ENCODE measurements at regions not wholly inside any gene's neighbourhood (a gene's known extent, or its start where the extent isn't known, plus 50 kb on each side); places are given as distances from the start of the nearest gene placed in this dataset.
A peak's percentile ranks its signal among the peaks of the same experiment; 100 is the strongest.

GRCh38 chr1:96579636-96580035 is 141.9 kb upstream of the PTBP2 start:
- H3K36me3 ChIP-seq (replicated peaks in 1 of 2; ENCODE audit: control insufficient read depth in 1 of 2, insufficient read depth in 2 of 2, low read length in 2 of 2): no peaks in the 10 kb centered on the region
- H3K27ac ChIP-seq (ENCODE audit: extremely low read length, insufficient read depth, low read length): no peak overlapping the region
- DNase-seq (ENCODE audit: low spot score) (no peak), FAIRE-seq (no peak), ATAC-seq (no peak)
- H3K4me2 ChIP-seq (ENCODE audit: low read depth, low read length): no peak overlapping the region
- H3K79me2 ChIP-seq (ENCODE audit: insufficient read depth, low read length): no peaks in the 10 kb centered on the region
- no peaks in the 10 kb centered on the region for H3K27me3 ChIP-seq (ENCODE audit: control insufficient read depth in 1 of 2, insufficient read depth in 2 of 2, low read length in 2 of 2)
- no peak overlapping the region for H2AFZ ChIP-seq (ENCODE audit: low read length)
- no peak overlapping the region for H3K4me3 ChIP-seq (replicated peaks in 1 of 3; ENCODE audit: insufficient read depth in 1 of 3, low read depth in 2 of 3, low read length in 3 of 3)
- ChIA-PET POLR2A (no interaction called here), CTCF (ENCODE audit: low intra/inter-chr PET ratio, low total read pairs) (no interaction called here)
- H3K4me1 ChIP-seq (ENCODE audit: insufficient read depth, low read length): no peaks in the 10 kb centered on the region
- 0 out of 2 replicates have a peak, but pooled peaks have one; percentile 22 for TF ChIP-seq NFYB (CRISPR knock-in tag; IDR thresholded peaks at IDR 0.05)
- TF ChIP-seq PAXIP1 (CRISPR knock-in tag; conservative IDR thresholded peaks at IDR 0.05): no peak
- no peak for TF ChIP-seq SIX4 (CRISPR knock-in tag; IDR thresholded peaks at IDR 0.05)
- intact Hi-C loops (cut with micrococcal nuclease; ENCODE audit: unreplicated experiment): no loop called here
- H3K9ac ChIP-seq (ENCODE audit: insufficient read depth, low read depth, low read length): no peak overlapping the region
- H4K20me1 ChIP-seq (ENCODE audit: insufficient read depth, low read length): no peaks in the 10 kb centered on the region
- H3K9me3 ChIP-seq (ENCODE audit: low read length): no peaks in the 10 kb centered on the region
- in situ Hi-C loops (cut with HindIII; ENCODE audit: extremely low pct_ligation_motif_present, low pct_unique_long_range_greater_than_20kb): no loop called here
- no TSS peak for BruUV-seq (replicated peaks)

- no peaks in the 10 kb centered on the region for H4K20me1 ChIP-seq (ENCODE audit: insufficient read depth, low read length)
- WGBS (ENCODE audit: low lambda C conversion rate): 53% methylated on average over 7 of the region's 7 CpGs
- TF ChIP-seq THYN1 (CRISPR knock-in tag; IDR thresholded peaks at IDR 0.05; ENCODE audit: borderline replicate concordance, low read depth) (no peak), SNAPC2 (CRISPR knock-in tag; IDR thresholded peaks at IDR 0.05) (no peak), TEAD3 (CRISPR knock-in tag; optimal IDR thresholded peaks at IDR 0.05; ENCODE audit: borderline replicate concordance) (no peak), MEIS2 (CRISPR knock-in tag; IDR thresholded peaks at IDR 0.05) (no peak), KIAA2018 (CRISPR knock-in tag; IDR thresholded peaks at IDR 0.05; ENCODE audit: borderline replicate concordance) (no peak)
Observed at GRCh38 chr1:96580920-96581319, 140.7 kb upstream of the PTBP2 start.

More at GRCh38 chr1:96580920-96581319, 140.7 kb upstream of the PTBP2 start:
- Histone ChIP-seq H3K79me2 (ENCODE audit: insufficient read depth, low read length) (no peaks in the 10 kb centered on the region), H3K9ac (ENCODE audit: insufficient read depth, low read depth, low read length) (no peak overlapping the region), H3K27me3 (ENCODE audit: control insufficient read depth in 1 of 2, insufficient read depth in 2 of 2, low read length in 2 of 2) (no peaks in the 10 kb centered on the region), H3K27ac (ENCODE audit: extremely low read length, insufficient read depth, low read length) (no peak overlapping the region), H3K9me3 (ENCODE audit: low read length) (no peaks in the 10 kb centered on the region), H3K4me2 (ENCODE audit: low read depth, low read length) (no peak overlapping the region), H3K4me1 (ENCODE audit: insufficient read depth, low read length) (no peaks in the 10 kb centered on the region), H2AFZ (ENCODE audit: low read length) (no peak overlapping the region), H3K36me3 (replicated peaks in 1 of 2; ENCODE audit: control insufficient read depth in 1 of 2, insufficient read depth in 2 of 2, low read length in 2 of 2) (no peaks in the 10 kb centered on the region), H3K4me3 (replicated peaks in 1 of 3; ENCODE audit: insufficient read depth in 1 of 3, low read depth in 2 of 3, low read length in 3 of 3) (no peak overlapping the region)
- ChIA-PET POLR2A (no interaction called here), CTCF (ENCODE audit: low intra/inter-chr PET ratio, low total read pairs) (no interaction called here)
- in situ Hi-C loops (cut with HindIII; ENCODE audit: extremely low pct_ligation_motif_present, low pct_unique_long_range_greater_than_20kb) (no loop called here), intact Hi-C loops (cut with micrococcal nuclease; ENCODE audit: unreplicated experiment) (no loop called here)
- FAIRE-seq: no peak
- ATAC-seq: no peak
- DNase-seq (ENCODE audit: low spot score): no peak
- no TSS peak for BruUV-seq (replicated peaks)
